Loucy (cell line): ENCODE measurements at regions not wholly inside any gene's neighbourhood (a gene's known extent, or its start where the extent isn't known, plus 50 kb on each side); places are given as distances from the start of the nearest gene placed in this dataset.

Experiments
- EZH2phosphoT487 ChIP-seq: fragments of 200-600 bp; IDR thresholded peaks from 2 replicates; pipeline ENCODE4 v1.6.1; 2018; ENCODE audit warnings: antibody characterized with exemption, mild to moderate bottlenecking, moderate library complexity, borderline replicate concordance
- TF ChIP-seq, protein P1 (sequence below): fragments of 200-600 bp; sonication (generic); conservative IDR thresholded peaks from 2 replicates; pipeline ENCODE4 v1.5.1; 2014; ENCODE audit warnings: mild to moderate bottlenecking, antibody characterized with exemption, low read length

DNA sequence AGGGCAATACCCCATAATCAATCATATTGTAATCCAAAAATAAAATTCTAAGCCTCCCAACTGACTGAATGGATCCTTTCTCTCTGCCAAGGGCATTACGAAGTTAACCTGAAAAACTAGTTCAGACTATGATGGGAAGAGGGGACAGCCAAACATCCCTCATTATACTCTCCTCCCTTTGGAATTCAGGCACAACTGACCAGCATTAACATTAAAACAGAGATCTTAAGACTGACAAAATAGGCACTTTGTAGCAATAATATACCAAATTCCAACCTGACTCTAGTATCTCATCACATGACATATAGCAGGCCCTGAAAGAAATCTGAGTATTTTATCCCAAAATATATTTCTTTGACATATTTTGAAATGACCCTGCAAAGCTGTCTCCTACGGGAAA, 55.0 kb upstream of the SPP1 start:
- TF ChIP-seq, protein P1, sequence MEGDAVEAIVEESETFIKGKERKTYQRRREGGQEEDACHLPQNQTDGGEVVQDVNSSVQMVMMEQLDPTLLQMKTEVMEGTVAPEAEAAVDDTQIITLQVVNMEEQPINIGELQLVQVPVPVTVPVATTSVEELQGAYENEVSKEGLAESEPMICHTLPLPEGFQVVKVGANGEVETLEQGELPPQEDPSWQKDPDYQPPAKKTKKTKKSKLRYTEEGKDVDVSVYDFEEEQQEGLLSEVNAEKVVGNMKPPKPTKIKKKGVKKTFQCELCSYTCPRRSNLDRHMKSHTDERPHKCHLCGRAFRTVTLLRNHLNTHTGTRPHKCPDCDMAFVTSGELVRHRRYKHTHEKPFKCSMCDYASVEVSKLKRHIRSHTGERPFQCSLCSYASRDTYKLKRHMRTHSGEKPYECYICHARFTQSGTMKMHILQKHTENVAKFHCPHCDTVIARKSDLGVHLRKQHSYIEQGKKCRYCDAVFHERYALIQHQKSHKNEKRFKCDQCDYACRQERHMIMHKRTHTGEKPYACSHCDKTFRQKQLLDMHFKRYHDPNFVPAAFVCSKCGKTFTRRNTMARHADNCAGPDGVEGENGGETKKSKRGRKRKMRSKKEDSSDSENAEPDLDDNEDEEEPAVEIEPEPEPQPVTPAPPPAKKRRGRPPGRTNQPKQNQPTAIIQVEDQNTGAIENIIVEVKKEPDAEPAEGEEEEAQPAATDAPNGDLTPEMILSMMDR = no peak
- TF ChIP-seq EZH2phosphoT487 = no peak
